RWPE2 (cell line): ENCODE measurements at regions not wholly inside any gene's neighbourhood (a gene's known extent, or its start where the extent isn't known, plus 50 kb on each side); places are given as distances from the start of the nearest gene placed in this dataset.

Experiments used
- ATAC-seq: fragments of 200-7000 bp; cut with Tn5 transposase; 3 replicates; pipeline ENCODE4 v1.9.1; 2021; ENCODE audit warnings: low read depth
- DNase-seq: peaks from one replicate; pipeline ENCODE4 v3.0.0-alpha.2; 2020; ENCODE audit warnings: low spot score
- H3K27ac ChIP-seq: fragments of 450-650 bp; 2 replicates; pipeline ENCODE4 v1.5.1; 2017; ENCODE audit warnings: mild to moderate bottlenecking; ENCODE audit not compliant: poor library complexity, severe bottlenecking
- H3K27me3 ChIP-seq: fragments of 250-450 bp; sonication (Bioruptor Pico); 2 replicates; pipeline ENCODE4 v1.5.1; 2021; ENCODE audit warnings: mild to moderate bottlenecking, moderate library complexity; ENCODE audit not compliant: insufficient read depth, poor library complexity, severe bottlenecking
- H3K36me3 ChIP-seq: fragments of 250-450 bp; sonication (Bioruptor Pico); 2 replicates; pipeline ENCODE4 v1.5.1; 2020; ENCODE audit warnings: low read depth, mild to moderate bottlenecking, moderate library complexity
- H3K4me1 ChIP-seq: fragments of 250-450 bp; sonication (Bioruptor Pico); 2 replicates; pipeline ENCODE4 v1.5.1; 2021; ENCODE audit warnings: mild to moderate bottlenecking, moderate library complexity; ENCODE audit not compliant: insufficient read depth, poor library complexity, severe bottlenecking
- H3K4me3 ChIP-seq: fragments of 250-450 bp; sonication (Bioruptor Pico); 2 replicates; pipeline ENCODE4 v1.5.1; 2021; ENCODE audit warnings: mild to moderate bottlenecking, moderate library complexity; ENCODE audit not compliant: severe bottlenecking
- H3K9me3 ChIP-seq: fragments of 250-450 bp; sonication (Bioruptor Pico); 2 replicates; pipeline ENCODE4 v1.5.1; 2021; ENCODE audit warnings: mild to moderate bottlenecking, moderate library complexity; ENCODE audit not compliant: severe bottlenecking
- TF ChIP-seq, protein P1 (sequence below): fragments of 450-650 bp; IDR thresholded peaks from one replicate; pipeline ENCODE4 v1.5.1; 2017; ENCODE audit warnings: mild to moderate bottlenecking, moderate library complexity; ENCODE audit not compliant: poor library complexity, severe bottlenecking

DNA sequence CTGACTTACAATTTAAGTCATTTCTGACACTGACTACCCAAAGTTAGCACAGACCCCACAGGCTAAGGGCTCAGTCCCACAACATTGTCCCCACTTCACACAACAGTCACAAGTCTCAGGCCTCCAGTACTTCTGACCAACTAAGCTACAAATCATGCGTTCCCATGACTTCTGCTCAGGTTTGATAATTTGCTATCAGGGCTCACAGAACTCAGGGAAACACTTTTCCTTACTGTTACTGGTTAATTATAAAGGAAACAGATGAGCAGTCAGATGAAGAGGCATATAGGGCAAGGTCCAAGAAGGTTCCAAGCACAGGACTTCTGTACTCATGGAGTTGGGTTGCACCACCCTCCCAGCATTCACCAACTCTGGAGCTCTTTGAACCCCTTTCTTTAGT lies 151.2 kb upstream of the TNR start:
- Histone ChIP-seq H3K27me3 (no peaks in the 10 kb centered on the region), H3K4me1 (no peaks in the 10 kb centered on the region), H3K27ac (no peak overlapping the region), H3K4me3 (no peak overlapping the region), H3K9me3 (no peaks in the 10 kb centered on the region), H3K36me3 (no peaks in the 10 kb centered on the region)
- TF ChIP-seq, protein P1, sequence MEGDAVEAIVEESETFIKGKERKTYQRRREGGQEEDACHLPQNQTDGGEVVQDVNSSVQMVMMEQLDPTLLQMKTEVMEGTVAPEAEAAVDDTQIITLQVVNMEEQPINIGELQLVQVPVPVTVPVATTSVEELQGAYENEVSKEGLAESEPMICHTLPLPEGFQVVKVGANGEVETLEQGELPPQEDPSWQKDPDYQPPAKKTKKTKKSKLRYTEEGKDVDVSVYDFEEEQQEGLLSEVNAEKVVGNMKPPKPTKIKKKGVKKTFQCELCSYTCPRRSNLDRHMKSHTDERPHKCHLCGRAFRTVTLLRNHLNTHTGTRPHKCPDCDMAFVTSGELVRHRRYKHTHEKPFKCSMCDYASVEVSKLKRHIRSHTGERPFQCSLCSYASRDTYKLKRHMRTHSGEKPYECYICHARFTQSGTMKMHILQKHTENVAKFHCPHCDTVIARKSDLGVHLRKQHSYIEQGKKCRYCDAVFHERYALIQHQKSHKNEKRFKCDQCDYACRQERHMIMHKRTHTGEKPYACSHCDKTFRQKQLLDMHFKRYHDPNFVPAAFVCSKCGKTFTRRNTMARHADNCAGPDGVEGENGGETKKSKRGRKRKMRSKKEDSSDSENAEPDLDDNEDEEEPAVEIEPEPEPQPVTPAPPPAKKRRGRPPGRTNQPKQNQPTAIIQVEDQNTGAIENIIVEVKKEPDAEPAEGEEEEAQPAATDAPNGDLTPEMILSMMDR: no peak
- ATAC-seq: no peak
- DNase-seq: no peak

DNA sequence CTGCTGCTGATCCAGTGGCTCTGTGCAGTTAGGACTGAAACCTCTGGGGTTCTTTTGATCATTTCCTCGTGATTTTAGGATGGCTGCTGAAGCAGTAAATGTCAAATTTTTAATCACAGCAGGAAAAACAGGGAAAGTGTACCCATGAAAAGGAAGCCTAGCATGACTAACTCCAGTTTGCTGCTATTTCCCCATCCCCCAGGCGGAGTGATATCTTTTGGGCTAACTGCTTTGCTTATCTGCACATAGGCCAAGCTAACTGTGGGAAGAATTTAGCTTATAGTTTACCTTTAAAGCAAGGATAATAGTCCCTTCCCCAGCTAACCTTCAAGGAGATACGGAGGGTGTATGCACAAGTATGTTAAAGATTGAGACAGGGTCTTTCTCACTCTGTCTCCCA lies 149.8 kb upstream of the TNR start:
- no peak overlapping the region for H3K4me3 ChIP-seq
- no peak for DNase-seq
- H3K4me1 ChIP-seq: no peaks in the 10 kb centered on the region
- ATAC-seq: no peak
- H3K27ac ChIP-seq: no peak overlapping the region
- no peaks in the 10 kb centered on the region for H3K36me3 ChIP-seq
- no peaks in the 10 kb centered on the region for H3K27me3 ChIP-seq
- TF ChIP-seq, protein P1: no peak
- H3K9me3 ChIP-seq: no peaks in the 10 kb centered on the region

DNA sequence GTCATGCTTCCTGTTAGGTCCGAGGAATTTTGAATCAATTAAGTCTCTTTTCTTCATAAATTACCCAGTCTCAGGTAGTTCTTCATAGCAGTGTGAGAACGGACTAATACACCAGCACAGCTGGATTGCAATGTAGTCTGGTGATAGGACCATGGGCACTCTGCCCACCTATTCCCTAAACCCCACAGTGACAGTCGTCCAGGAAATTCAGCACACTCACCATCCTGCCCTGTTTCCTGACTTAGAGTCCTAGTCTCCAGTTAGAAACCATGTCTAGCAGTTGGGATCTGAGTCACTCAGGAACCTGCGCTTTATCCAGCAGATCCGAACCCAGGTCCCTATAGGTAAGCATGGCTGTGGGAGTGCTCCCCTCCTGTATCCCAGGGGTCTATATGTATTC lies 149.3 kb upstream of the TNR start:
- Histone ChIP-seq H3K4me3 (no peak overlapping the region), H3K4me1 (no peaks in the 10 kb centered on the region), H3K27me3 (no peaks in the 10 kb centered on the region), H3K36me3 (no peaks in the 10 kb centered on the region), H3K27ac (no peak overlapping the region), H3K9me3 (no peaks in the 10 kb centered on the region)
- ATAC-seq: no peak
- TF ChIP-seq, protein P1: no peak
- no peak for DNase-seq

DNA sequence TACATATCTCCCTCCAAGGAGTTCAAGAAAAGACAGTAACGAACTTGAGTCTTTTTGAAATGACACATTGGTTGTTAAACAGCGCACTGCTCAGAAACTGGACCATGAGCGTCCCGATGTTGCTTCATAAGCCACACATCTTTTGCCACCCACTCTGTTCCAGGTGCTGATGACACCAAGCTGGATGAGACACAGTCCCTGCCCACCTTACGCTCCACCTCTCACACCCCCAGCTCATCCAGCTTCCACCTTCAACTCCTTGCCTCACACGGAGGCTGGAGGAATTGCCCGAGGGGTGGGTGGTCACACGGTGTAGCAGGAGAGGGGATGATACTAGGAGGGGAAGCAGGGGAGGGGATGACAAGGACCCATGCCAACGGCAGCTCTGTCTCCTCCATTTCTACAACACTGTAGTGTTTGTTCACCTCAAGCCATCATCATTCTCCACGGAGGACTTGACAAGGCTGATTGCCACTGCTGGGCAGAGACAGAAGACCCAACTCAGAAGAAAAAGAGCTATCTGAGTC lies 148.5 kb upstream of the TNR start:
- H3K4me1 ChIP-seq: no peaks in the 10 kb centered on the region
- TF ChIP-seq, protein P1: no peak
- no peaks in the 10 kb centered on the region for H3K36me3 ChIP-seq
- DNase-seq (no peak), ATAC-seq (no peak)
- H3K27ac ChIP-seq: no peak overlapping the region
- H3K4me3 ChIP-seq: no peak overlapping the region
- no peaks in the 10 kb centered on the region for H3K9me3 ChIP-seq
- H3K27me3 ChIP-seq: no peaks in the 10 kb centered on the region

DNA sequence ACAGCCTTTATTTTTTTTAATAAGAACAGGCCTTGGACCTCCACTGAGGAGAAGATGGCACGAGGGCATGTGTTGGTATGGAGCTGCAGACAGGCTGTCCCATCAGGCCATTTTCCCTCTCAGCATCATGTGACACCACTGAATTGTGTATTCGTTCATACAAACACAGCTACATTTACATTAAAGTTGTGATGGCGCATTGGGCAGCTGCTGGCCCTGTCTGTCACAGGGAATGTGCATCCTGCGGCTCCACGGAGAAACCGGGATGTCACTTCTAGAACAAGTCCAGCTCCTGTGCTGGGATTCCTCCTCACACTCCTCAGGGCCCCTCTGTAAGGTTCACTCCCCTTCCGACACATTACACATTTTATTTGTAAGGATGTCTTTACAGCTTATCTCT lies 147.6 kb upstream of the TNR start:
- TF ChIP-seq, protein P1: no peak
- Histone ChIP-seq H3K27me3 (no peaks in the 10 kb centered on the region), H3K4me3 (no peak overlapping the region), H3K9me3 (no peaks in the 10 kb centered on the region), H3K36me3 (no peaks in the 10 kb centered on the region), H3K4me1 (no peaks in the 10 kb centered on the region), H3K27ac (no peak overlapping the region)
- DNase-seq (no peak), ATAC-seq (no peak)
